Astrocyte of the hippocampus (primary cell): ENCODE measurements at regions not wholly inside any gene's neighbourhood (a gene's known extent, or its start where the extent isn't known, plus 50 kb on each side); places are given as distances from the start of the nearest gene placed in this dataset.

Experiments
- DNase-seq: peaks from one replicate; pipeline ENCODE4 v3.0.0; 2011; ENCODE audit warnings: low read depth, low spot score

- no peak for DNase-seq
Measured at GRCh38 chr15:62966294-62967078, 76.1 kb upstream of the TPM1 start.

DNA sequence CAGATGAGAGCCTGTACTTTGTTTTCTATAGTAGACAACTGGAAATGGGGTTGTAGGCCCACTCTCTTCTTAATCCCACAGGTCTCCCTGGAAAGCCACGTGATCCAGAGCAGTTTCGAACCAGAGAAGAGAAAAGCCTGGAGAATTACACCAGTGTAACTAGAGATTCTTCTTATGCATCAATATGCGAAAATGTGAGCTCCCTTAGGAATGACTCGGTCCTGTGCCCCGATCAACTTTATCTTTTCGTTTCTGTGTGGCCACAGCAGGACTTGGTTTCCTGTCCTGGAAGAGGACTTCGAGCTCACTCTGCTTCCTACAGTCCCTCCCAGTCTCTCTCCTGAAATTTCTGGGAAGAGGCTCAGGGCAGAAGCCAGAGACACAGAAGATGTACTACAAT lies 73.8 kb upstream of the TPM1 start:
- no peak for DNase-seq

DNA sequence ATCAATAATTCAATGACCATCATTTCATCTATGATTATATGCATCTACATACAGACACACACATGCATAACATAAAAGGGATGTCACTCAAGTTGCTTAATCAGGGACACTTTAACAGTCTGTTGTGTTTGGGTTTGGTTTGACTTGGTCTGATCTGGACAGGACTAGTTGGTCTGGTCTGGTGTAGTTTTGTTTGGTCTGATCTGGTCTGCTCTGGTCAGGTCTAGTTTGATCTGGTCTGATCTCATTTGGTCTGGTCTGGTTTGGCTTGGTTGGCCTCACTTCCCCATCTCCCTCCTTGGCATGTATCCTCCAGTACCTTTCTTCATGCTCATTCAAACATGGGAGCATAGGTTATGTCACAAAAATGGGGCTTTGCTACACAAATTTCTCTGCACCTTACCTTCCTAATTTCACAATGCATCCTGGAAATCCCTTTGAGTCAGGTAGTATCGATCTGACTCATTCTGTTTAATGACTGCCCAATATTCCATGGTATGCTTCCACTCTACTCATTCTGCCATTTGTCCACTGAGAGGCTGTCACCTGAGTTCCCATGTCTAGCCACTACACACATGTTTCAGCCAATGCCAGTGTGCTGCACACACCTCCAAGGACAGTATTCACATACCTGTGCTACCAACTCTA lies 73.0 kb upstream of the TPM1 start:
- no peak for DNase-seq

- DNase-seq: peak; percentile 40
Measured at GRCh38 chr15:62972814-62973213, 69.7 kb upstream of the TPM1 start.

- DNase-seq: peak; percentile 63
Measured at GRCh38 chr15:62975515-62975914, 67.0 kb upstream of the TPM1 start.

- peak; percentile 87 for DNase-seq
Measured at GRCh38 chr15:62976301-62976881, 66.2 kb upstream of the TPM1 start.

DNA sequence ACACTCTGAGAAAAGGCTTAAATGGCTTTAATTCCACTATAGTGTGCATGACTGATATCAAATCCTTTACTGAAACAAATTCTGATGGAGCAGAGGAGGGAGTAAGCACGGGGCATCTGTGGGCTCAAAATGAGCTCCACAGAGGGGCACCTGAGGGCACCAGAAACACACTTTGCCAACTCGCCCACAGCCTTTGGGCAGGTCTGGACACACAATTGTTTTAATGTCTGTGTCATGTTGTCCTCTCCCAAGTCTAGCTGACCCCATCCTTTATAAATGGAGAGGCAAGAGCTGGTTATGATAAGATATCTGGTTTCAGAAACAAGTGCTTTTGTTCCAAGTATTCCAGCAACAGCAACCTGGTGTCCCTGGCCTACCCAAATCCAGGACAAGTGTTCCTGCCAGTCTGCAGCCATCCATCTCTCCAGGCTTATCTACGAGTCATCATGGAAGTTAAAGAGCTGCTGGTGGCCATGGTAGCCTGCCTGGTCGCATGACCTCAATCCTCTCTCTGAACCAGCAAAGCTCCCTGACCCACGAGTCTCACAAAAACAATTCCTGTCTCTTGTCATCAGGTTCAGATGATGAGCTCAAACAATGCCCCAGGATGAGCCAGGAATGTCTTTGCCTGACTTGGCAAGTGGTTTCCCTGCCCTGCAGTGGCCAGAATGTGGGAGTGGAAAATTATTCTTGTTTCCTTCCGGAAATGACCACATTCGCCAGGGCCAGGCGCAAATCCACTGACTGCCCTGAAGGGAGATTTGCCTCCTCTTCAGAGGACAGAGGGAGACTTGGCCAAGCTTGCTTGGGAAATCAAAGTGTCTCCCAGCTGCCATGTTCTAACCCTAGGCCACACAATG lies 64.4 kb upstream of the TPM1 start:
- DNase-seq: peak; percentile 31

DNA sequence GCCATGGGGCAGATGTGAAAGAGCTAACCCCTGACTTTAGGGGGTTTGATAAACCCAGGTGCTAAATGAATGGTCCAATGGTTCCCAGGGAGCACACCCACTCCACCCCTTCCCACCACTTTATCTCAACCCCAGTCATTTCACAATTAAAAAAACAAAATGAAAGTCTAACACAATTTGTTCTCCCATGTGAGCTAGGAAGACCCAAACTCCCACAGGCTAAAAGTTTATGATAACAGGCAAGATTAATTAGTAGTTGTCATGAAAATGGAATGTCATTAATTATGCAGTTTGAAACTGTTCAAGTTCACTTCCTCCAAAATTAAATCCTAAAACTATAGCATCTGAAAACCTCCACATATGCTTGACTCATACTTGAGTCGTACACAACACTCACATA lies 63.3 kb upstream of the TPM1 start:
- DNase-seq: no peak

GRCh38 chr15:62981071-62981470 lies 61.5 kb upstream of the TPM1 start:
- DNase-seq: no peak

DNA sequence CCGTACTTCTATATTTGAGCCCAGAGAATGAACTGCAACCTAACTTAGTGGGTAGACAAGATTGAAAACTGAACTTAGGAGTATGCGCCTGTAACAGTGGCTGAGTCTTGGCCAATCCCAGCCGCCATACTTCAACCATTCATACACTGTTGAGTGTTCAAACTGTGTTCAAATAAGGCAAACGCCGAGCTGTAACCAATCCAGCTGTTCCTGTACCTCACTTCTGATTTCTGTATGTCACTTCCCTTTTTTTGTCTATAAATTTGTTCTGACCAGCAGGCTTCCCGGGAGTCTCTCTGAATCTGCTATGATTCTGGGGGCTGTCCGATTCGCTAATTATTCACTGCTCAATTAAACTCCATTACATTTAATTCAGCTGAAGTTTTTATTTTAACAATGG lies 58.6 kb upstream of the TPM1 start:
- no peak for DNase-seq

- DNase-seq: peak; percentile 91
Measured at GRCh38 chr15:62985768-62986167, 56.8 kb upstream of the TPM1 start.

DNA sequence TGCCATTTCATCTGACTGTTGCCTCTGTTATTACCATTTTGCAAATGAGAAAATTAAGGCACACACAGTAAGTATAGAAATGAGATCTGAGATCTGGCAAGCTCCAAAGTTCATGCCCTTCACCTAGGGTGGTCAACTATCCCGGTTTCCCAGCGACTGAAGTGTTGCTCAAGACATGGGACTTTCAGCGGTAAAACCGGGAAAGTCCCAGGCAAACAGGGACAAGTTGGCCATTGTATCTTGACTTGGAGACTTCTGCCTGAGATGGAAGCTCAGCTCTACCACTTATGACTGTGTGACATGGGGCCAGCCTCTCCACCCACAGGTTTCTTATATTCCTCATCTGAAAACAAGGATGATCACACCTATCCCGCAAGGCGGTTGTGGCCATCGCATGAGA lies 55.6 kb upstream of the TPM1 start:
- no peak for DNase-seq

- no peak for DNase-seq
Measured at GRCh38 chr15:62988701-62989100, 53.8 kb upstream of the TPM1 start.

GRCh38 chr15:62989366-62990055 lies 53.0 kb upstream of the TPM1 start:
- DNase-seq: peak; percentile 57

DNA sequence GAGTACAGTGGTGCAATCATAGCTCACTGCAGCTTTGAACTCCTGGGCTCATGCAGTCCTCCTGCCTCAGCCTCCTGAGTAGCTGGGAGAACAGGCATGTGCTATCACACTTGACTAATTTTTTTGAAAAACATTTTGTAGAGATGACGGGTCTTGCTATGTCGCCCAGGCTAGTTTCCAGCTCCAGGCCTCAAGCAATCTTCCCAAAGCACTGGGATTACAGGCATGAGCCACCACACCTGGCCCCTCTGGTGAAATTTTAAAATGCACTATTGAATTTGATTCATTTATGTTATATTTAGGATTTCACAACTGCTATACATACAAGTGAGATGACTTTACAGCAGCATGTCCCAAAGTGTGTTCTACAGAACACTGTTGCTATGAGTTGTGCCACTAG lies 50.8 kb upstream of the TPM1 start:
- no peak for DNase-seq

GRCh38 chr15:62992302-62992701 lies 50.2 kb upstream of the TPM1 start:
- DNase-seq: no peak
